ENCODE measurements at regions not wholly inside any gene's neighbourhood (a gene's known extent, or its start where the extent isn't known, plus 50 kb on each side); places are given as distances from the start of the nearest gene placed in this dataset.

DNA sequence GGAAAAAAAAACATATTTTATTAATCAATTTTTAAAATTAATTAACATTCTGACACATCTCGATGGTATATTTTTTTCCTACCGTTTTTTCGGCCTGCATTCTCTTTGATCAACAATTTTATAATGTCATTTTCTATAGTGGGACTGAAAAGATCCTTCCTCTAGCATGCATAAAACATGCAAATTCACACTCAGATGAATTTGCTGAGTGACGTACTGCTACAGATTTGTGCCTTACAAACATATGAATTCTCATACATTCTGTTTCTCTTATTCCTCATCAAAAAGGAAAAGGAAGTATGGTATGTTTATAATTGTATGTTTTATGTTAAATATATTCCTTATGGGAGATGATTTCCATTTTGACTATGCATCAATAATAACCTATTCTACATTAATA lies 458.2 kb downstream of the TSHZ3 start:
- H3K4me1 ChIP-seq (ENCODE audit: insufficient read depth, low read length), result peaks cover 9% of the 10 kb centered on the region; the same call in 1 of the 2 replicates
- no peak overlapping the region for H2AK5ac ChIP-seq (ENCODE audit: insufficient read length, low read length)
- Mint-ChIP-seq H3K9me3 (no peaks in the 10 kb centered on the region), H3K4me1 (peaks cover 11 to 14% of the 10 kb centered on the region in 2 experiments), H3K27ac (no peak overlapping the region), H3K36me3 (ENCODE audit: insufficient read depth in 1 of 3, low read depth in 3 of 3) (peaks cover 0 to 2% (median 0%) of the 10 kb centered on the region in 3 experiments; a peak in 1 of 7 replicates), H3K27me3 (ENCODE audit: low read depth) (peaks cover 2% of the 10 kb centered on the region; the same call in 1 of the 2 replicates), H3K4me3 (no peak overlapping the region)
- no peak overlapping the region for H3K18ac ChIP-seq (ENCODE audit: insufficient read length, low read depth, low read length)
- H3K23me2 ChIP-seq (ENCODE audit: insufficient read length, low read depth, low read length, poor library complexity, severe bottlenecking), result no peaks in the 10 kb centered on the region
- no peak overlapping the region for H3K9ac ChIP-seq (ENCODE audit: extremely low read depth, insufficient read length, low read length)
- 100% methylated on average over 3 of the region's 4 CpGs for WGBS (ENCODE audit: extremely low coverage, insufficient read length, low lambda C conversion rate)
- H4K20me1 ChIP-seq (ENCODE audit: control insufficient read depth, insufficient read depth, insufficient read length), result no peaks in the 10 kb centered on the region
- no peak overlapping the region for H3K23ac ChIP-seq (ENCODE audit: insufficient read length, low read depth, low read length)
- no peak for TF ChIP-seq CTCF (conservative IDR thresholded peaks at IDR 0.05)
- H4K5ac ChIP-seq (ENCODE audit: insufficient read length, low read depth, low read length), result no peak overlapping the region
- H2BK20ac ChIP-seq (ENCODE audit: low read depth, low read length, poor library complexity, severe bottlenecking), result no peak overlapping the region
- no peak overlapping the region for H4K91ac ChIP-seq (ENCODE audit: insufficient read length, low read depth, low read length)
- H3T11ph ChIP-seq (ENCODE audit: low read length), result no peak overlapping the region
- H3K4ac ChIP-seq (ENCODE audit: low read depth, low read length), result no peak overlapping the region
- no peak overlapping the region for H3K27ac ChIP-seq (ENCODE audit: insufficient read length, low read depth, low read length)
- H3K79me2 ChIP-seq (ENCODE audit: insufficient read depth, low read length), result no peaks in the 10 kb centered on the region
- H3K27me3 ChIP-seq (ENCODE audit: insufficient read depth, low read length), result no peaks in the 10 kb centered on the region
- H3K79me1 ChIP-seq (ENCODE audit: insufficient read depth, low read depth, low read length, poor library complexity, severe bottlenecking), result no peaks in the 10 kb centered on the region
- H3K14ac ChIP-seq (ENCODE audit: insufficient read depth, low read length), result no peak overlapping the region
- H3K9me3 ChIP-seq (ENCODE audit: control insufficient read depth, low read depth, low read length), result no peaks in the 10 kb centered on the region
- no peak overlapping the region for H2BK120ac ChIP-seq (ENCODE audit: low read depth, low read length, poor library complexity, severe bottlenecking)
- H2BK15ac ChIP-seq (ENCODE audit: low read depth, low read length), result no peak overlapping the region
- DNase-seq, result no peak
- no peak overlapping the region for H2BK5ac ChIP-seq (ENCODE audit: insufficient read length, low read length)
- no peak overlapping the region for H3K4me2 ChIP-seq (ENCODE audit: insufficient read depth, insufficient read length, low read length)
- H3K56ac ChIP-seq (ENCODE audit: insufficient read length, low read depth, low read length), result no peak overlapping the region
- H2BK12ac ChIP-seq (ENCODE audit: insufficient read length, low read depth, low read length), result no peak overlapping the region
- H2AFZ ChIP-seq (ENCODE audit: low read length), result no peak overlapping the region
- H4K8ac ChIP-seq (replicated peaks; ENCODE audit: insufficient read length, low read depth, low read length), result no peak overlapping the region

Measured in H9 (cell line).